ENCODE measurements at regions not wholly inside any gene's neighbourhood (a gene's known extent, or its start where the extent isn't known, plus 50 kb on each side); places are given as distances from the start of the nearest gene placed in this dataset.

GRCh38 chr4:98711526-98711925 lies 53.1 kb upstream of the TSPAN5 start:
- Mint-ChIP-seq H3K4me3 (no peak overlapping the region), H3K4me1 (ENCODE audit: low read depth) (peaks cover 42% of the 10 kb centered on the region), H3K27me3 (ENCODE audit: insufficient read depth) (no peaks in the 10 kb centered on the region; the same call in 1 of the 2 replicates), H3K9me3 (no peaks in the 10 kb centered on the region), H3K27ac (peak overlapping the region; percentile 76), H3K36me3 (ENCODE audit: low read depth) (no peaks in the 10 kb centered on the region)
- TF ChIP-seq, protein P1, sequence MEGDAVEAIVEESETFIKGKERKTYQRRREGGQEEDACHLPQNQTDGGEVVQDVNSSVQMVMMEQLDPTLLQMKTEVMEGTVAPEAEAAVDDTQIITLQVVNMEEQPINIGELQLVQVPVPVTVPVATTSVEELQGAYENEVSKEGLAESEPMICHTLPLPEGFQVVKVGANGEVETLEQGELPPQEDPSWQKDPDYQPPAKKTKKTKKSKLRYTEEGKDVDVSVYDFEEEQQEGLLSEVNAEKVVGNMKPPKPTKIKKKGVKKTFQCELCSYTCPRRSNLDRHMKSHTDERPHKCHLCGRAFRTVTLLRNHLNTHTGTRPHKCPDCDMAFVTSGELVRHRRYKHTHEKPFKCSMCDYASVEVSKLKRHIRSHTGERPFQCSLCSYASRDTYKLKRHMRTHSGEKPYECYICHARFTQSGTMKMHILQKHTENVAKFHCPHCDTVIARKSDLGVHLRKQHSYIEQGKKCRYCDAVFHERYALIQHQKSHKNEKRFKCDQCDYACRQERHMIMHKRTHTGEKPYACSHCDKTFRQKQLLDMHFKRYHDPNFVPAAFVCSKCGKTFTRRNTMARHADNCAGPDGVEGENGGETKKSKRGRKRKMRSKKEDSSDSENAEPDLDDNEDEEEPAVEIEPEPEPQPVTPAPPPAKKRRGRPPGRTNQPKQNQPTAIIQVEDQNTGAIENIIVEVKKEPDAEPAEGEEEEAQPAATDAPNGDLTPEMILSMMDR (IDR thresholded peaks at IDR 0.05) = no peak
- no peak for DNase-seq

DNA sequence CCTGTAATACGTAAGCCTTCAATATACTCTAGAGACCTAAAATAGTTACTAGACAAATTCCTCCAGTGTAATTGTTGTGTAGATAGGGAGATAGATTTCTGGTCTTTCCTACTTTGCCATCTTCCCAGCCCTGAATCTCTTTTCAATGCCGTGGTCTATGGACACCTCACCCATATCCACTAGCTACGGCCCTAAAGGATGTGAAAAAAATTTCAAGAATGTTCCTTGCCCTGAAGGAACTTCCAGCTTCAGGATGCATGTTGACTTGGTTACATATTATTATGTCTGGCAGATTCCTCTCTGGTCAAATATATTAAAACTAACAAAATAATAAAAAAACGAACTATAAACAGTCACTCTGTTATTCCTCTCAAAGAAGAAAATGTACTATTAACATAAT lies 52.4 kb upstream of the TSPAN5 start:
- Mint-ChIP-seq H3K36me3 (ENCODE audit: low read depth) (no peaks in the 10 kb centered on the region; the same call in 1 of the 2 replicates), H3K4me3 (peak overlapping the region; percentile 11; the same call in 1 of the 2 replicates), H3K27ac (peak overlapping the region; percentile 76), H3K9me3 (no peaks in the 10 kb centered on the region), H3K4me1 (ENCODE audit: low read depth) (peaks cover 42% of the 10 kb centered on the region), H3K27me3 (ENCODE audit: insufficient read depth) (no peaks in the 10 kb centered on the region; the same call in 1 of the 2 replicates)
- DNase-seq = peak; percentile 61
- TF ChIP-seq, protein P1 (IDR thresholded peaks at IDR 0.05) = no peak

All from HFFc6 (cell line).